Ovary (tissue), 3 donors: ENCODE measurements at regions not wholly inside any gene's neighbourhood (a gene's known extent, or its start where the extent isn't known, plus 50 kb on each side); places are given as distances from the start of the nearest gene placed in this dataset.

Source experiments
- EP300 ChIP-seq: sonication (generic); formaldehyde crosslinking; IDR thresholded peaks from one replicate; pipeline ENCODE4 v1.6.1; 2017; ENCODE audit warnings: antibody characterized with exemption
- POLR2A ChIP-seq: fragments of 450-650 bp; IDR thresholded peaks from one replicate; pipeline ENCODE4 v1.6.1; 2017; ENCODE audit warnings: antibody characterized with exemption, mild to moderate bottlenecking, moderate library complexity
- TF ChIP-seq, protein P1 (sequence below), 3 donors: fragments of 450-650 bp in 2 of 3; fragments of 200-600 bp in 1 of 3; IDR thresholded peaks; one replicate each; pipeline versions ENCODE4 v1.5.1 to v1.8.0; 2016 to 2022; ENCODE audit warnings: antibody characterized with exemption in 3 of 3, mild to moderate bottlenecking in 1 of 3
- donor health status: DM: no; HTN: no; CAD: no.

- TF ChIP-seq, protein P1, sequence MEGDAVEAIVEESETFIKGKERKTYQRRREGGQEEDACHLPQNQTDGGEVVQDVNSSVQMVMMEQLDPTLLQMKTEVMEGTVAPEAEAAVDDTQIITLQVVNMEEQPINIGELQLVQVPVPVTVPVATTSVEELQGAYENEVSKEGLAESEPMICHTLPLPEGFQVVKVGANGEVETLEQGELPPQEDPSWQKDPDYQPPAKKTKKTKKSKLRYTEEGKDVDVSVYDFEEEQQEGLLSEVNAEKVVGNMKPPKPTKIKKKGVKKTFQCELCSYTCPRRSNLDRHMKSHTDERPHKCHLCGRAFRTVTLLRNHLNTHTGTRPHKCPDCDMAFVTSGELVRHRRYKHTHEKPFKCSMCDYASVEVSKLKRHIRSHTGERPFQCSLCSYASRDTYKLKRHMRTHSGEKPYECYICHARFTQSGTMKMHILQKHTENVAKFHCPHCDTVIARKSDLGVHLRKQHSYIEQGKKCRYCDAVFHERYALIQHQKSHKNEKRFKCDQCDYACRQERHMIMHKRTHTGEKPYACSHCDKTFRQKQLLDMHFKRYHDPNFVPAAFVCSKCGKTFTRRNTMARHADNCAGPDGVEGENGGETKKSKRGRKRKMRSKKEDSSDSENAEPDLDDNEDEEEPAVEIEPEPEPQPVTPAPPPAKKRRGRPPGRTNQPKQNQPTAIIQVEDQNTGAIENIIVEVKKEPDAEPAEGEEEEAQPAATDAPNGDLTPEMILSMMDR (IDR thresholded peaks at IDR 0.05): no peak
- TF ChIP-seq POLR2A: no peak
- no peak for TF ChIP-seq EP300
Observed at GRCh38 chr3:41053220-41053619, 146.1 kb upstream of the CTNNB1 start.
